GM21381 (cell line): ENCODE measurements at regions not wholly inside any gene's neighbourhood (a gene's known extent, or its start where the extent isn't known, plus 50 kb on each side); places are given as distances from the start of the nearest gene placed in this dataset.
A peak's percentile ranks its signal among the peaks of the same experiment; 100 is the strongest.
"Not testable (repeated sequence)": the region's sequence is repeated elsewhere in the genome, so short reads cannot be mapped to it uniquely, and the experiment has no call there.

Experiments
- ATAC-seq: cut with Tn5 transposase; IDR thresholded peaks from one replicate; pipeline ENCODE4 v1.9.1; 2021; ENCODE audit warnings: mild to moderate bottlenecking, moderate library complexity; ENCODE audit not compliant: unreplicated experiment

DNA sequence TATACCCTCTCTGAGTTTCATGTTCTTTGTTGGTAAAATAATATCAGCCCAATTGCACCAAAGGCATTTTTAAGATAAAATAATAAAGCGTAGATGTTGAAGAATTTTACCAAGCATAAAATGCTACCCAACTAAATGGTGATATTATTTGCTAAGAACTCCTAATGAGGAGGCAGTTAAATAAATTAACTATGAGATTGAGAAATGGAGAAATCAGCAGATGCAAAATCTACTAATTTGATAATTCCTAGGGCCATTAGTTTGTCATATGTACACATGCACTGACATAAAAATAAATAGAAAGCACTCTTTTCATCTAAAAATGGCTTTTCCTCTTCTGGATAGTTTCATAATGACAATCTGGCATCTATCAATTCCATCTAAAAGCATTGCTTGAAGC, 681.5 kb upstream of the FAM98A start:
- no peak for ATAC-seq

DNA sequence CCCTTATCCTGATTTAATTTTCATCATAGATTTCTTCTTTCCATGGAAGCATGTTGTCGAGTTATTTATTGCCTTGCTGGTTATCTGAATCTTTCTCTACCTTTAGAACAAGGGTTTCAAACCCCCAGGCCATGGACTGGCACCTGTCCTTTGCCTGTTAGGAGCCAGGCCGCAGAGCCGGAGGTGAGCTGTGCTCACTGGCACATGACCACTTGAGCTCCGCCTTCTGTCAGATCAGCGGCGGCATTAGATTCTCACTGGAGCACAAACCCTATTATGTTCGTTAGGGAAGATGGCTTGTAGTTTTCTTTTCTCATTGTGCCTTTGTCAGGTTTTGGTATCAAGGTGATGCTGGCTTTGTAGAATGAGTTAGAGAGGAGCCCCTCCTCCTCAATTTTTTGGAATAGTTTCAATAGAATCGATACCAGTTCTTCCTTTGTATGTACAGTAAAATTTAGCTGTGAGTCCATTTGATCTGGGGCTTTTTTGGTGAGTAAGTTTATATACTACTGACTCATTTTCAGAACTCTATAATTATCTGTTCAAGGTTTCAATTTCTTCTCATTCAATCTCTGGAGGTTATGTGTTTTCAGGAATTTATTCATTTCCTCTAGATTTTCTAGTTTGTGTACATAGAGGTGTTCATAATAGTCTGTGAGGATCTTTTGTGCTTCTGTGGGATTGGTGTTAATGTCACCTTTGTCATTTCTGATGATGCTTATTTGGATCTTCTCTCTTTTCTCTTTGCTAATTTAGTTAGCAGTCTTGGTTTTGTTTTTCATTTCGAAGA, 668.0 kb upstream of the FAM98A start:
- peak; percentile 78 for ATAC-seq

DNA sequence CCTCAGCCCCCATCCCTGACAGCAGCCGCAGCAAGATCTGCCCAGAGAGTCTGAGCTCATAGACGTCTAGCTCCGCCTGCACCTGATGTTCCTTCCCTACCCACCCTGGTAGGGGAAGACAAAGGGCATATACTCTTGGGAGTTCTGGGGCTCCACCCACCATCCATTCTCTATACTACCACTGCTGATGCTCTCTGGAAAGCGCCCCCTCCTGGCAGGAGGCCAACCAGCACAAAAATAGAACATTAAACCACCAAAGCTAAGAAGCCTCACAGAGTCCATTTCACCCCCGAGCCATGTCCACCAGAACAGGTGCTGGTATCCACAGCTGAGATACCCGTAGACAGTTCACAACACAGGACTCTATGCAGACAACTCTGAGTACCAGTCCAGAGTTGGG, 662.6 kb upstream of the FAM98A start:
- ATAC-seq, result no peak

DNA sequence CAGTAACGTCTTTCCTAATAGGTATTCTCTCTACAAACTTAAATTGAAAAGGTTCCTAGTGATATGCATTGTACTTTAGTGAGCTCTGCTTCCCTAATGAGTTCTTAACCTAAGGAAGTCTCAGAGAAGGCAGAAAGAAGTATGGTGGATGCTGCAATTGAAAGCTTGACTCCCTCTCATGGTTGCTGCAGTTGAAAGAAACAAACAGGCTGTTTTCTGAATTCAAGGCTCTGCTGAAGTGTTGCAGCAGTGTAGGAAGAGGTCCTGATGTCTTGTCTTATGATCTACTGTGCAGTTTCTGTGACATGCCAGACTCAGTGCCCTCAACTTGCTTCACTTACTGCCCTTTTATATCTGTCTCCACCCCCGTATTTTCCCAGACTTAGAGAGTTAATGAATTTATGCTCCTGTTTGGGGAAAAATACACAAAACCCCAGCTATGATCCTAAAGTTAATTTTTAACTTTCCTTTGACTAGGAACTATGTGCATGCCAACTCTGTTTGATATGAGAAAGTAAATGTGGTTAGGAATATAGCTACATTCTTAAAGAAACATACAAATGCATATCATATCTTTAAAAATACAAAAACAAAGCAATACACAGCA, 655.3 kb upstream of the FAM98A start:
- no peak for ATAC-seq

DNA sequence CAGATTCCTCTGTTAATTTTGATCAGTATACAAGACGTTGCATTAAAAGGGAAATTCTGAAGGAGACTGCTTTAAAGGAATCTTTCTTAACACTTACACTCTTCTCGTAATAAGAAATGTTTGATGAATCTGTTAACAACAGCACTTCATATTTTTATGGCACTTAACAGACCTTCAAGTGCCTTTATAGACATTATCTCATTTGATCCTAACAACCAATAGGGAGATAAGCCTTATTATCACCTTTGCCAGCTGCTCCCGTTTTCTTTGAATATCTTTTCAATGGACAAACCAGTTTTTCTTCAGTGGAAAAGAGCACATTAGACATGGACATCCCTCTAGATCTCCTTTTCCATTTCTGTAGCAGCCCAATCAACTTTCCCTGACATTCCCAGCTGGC, 653.0 kb upstream of the FAM98A start:
- ATAC-seq, result no peak

DNA sequence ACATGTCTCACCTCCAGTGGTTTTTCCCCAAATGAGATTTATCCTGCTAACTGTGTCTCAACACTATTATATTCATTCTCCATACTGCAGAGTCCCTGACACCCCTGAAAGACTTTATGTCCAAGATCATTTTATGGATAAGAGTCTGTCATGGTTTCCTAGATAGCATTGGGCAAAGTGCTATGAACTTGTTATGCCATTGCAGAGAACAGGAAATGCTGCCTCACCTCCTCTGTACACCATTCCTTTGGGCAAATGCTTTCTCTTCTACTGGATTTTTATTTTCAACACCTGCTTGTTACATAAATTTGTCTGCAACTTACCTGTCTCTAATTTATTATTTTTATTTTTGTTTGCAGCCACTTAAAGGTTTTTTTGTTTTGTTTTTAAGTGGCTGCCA, 652.5 kb upstream of the FAM98A start:
- no peak for ATAC-seq

DNA sequence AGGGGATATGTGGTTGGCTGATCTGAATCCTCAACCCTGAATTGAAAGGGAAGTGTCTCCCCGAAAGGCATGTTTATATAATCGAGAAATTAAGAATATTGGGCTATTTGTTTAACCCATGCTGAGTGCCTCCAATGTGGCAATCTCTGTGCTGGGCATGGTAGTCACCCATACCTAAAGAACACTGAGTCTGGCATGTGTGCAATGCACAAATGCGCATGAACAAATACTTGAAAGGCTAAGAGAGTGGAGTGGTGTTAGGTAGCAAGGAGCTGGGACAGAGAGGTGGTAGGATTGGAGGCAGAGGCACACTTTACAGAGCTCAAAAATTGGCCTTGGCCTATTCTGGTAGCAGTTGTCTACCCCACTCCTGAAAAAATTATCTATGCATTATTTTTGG, 645.1 kb upstream of the FAM98A start:
- ATAC-seq, result no peak

DNA sequence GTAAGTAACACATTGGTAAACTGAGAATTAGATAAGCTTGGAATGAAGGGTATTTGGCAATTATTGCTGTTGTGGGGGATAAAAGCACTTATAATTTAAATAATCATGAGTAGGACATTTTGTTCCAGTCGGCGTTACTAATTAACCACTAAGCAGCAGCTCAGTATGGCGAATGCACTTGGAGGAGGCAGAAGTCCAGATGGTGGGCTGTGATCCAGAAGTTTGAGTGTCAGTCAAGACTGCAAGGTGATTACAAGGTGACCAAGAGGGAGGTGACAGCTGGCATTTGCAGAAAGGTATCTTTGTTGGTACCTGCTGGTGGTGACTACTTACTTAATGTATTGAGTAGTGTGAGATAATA, 643.6 kb upstream of the FAM98A start:
- ATAC-seq, result no peak

DNA sequence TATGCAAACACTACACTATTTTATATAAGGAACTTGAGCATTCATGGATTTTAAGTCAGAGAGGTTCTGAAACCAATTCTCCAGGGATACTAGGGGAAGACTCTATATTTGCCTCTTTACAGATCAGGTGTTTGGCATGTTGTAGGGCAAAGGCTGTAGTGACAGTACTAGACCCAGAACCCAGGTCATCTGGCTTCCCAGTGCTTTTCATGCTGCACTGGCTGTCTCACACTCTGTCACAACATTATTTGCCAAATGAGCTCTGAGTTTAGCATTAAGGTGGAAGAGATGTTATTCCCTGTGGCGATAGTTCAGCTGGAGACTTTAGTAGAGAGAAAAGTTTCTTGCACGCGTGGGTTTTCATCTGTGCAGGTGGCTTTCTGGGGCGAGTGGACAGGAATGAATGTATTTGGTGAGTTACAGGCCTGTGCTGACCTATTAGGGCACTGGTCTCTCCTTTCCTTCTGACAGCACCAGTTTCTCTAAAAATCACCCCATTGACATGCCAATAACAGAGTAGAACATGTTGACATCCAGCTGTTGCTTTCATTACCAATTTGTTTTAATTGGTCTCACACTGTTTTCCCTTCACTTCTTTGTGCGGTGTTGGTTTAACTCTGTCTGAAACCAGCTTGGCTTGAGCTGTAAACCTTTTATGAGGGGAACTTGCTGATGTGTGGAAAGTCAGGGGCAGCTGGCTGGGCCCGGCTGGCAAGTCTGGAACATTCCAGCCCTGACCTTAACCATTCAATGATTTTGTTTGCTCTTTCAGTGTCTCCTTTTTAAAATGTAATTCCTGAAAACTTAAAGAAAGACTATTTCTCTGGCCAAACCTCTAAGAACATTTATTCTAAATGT, 643.0 kb upstream of the FAM98A start:
- ATAC-seq, result no peak

DNA sequence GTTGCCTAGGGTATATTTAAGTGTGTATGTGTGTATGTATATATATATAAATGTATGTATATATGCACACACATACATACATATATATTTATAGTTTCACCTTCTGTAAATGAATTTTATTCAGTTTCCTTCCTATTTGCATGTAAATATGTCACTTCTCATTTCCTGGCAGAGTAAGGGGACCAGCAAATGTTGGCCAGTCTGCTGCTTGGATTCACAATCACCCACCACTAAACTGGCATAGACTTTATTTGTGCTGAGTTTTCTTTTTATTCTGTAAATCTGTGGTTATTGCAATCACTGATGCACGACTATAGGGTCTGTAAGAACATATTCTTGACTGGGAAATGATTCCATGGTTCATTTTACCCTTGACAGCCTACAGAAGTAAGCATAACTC, 640.4 kb upstream of the FAM98A start:
- ATAC-seq, result no peak

DNA sequence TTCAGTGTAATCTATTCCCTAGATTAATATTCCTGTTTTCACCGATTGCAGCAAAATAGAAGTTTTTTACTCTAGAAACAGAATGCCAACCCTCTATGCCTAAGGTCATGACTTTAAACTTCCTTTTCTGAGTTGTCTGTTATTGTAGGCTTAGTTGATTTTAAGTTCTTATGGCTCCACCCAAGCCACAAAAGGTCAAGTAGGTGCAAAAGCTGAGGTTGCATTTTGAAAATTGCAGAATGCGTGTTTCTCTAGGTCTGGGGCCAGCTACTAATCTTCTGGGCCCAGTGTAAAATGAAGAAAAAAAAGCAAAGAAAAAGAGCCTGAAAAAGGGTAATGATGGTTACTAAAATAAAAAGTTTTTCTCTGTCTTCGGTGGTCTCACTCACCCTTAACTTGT, 635.7 kb upstream of the FAM98A start:
- ATAC-seq, result no peak

DNA sequence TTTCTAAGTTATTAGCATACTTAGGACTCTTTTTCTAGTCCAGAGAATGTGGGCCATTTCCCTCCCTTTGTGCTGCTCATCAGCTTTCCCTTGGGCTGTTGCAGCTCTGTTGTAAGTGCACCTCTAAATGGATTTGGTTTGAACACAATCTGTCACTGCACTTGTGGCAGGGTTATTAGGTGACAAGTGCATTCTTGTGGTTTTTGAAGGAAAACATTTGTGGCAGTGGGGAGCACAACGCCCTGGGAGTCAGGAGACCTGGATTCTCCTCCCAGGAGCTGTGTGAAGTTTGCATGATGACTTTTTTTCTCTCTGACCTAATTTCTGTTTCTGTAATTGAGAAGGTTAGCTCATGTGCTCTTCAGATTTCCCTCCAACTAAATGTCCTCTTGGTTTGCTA, 630.9 kb upstream of the FAM98A start:
- ATAC-seq, result no peak

DNA sequence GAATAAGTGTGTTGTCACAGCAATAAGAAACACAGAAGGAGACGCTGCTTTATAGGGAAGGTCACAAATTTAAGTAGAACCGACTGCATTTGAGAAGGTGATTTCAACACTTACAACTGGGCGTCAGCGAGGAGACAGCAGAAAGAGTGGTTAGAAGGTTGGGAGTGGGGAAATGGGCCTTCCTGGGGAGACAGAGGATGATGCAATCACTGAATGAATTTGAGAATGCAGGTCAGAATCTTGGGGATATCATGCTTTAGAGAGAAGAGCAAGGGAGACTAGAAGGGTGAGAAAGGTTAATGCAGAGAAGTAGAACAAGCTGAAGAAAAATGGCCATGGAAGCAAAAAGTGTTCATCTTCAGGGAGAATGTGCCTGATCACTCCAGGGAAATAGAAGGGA, 616.1 kb upstream of the FAM98A start:
- ATAC-seq, result no peak

DNA sequence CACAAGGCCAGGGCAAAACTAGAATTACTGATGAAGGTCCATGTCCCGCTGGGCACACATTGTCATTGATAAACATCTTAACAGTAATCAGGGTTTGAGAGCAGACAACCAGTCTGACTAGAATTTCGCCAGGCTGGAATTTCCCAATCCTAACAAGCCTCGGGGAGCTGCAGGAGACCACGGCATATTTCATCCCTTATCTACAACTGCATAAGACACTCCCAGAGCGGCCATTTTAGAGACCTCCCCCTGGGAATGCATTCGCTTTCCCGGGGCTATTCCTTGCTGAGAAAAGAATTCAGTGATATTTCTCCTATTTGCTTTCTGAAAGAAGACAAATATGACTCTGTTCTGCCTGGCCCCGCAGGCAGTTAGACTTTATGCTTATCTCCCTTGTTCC, 611.3 kb upstream of the FAM98A start:
- not testable (repeated sequence) for ATAC-seq

DNA sequence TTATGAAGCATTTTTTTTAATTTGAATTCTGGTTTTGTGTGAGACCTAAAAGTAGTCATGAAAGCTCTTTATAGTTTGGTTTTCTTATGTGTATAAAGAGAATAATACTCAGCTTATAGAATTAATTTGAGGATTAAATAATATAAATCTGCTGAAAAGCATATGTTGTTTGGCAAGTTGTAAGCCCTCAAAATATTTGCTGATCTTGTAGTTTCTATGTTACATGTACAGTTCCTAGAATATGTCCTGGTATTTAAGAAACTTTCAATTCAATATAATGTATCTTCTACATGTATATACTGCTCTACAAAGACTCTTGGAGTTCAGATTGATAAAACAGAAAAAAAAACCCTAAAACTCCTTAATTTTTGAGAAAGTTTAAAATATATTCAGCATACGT, 605.5 kb upstream of the FAM98A start:
- ATAC-seq, result no peak

DNA sequence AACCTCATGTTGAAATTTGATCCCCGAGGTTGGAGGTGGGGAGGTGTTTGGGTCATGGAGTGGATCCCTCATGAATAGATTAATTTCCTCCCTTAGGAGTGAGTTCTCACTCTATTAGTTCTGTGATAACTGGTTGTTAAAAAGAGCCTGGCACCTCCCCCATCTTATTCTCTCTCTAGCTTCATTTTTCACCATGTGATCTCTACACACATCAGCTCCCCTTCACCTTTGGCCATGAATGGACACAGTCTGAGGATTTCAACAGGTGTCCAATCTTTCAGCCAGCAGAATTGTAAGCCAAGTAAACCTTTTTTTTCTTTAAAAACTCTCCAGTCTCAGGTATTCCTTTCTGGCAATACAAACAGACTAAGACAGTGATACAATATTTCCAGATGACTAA, 602.0 kb upstream of the FAM98A start:
- ATAC-seq, result no peak

DNA sequence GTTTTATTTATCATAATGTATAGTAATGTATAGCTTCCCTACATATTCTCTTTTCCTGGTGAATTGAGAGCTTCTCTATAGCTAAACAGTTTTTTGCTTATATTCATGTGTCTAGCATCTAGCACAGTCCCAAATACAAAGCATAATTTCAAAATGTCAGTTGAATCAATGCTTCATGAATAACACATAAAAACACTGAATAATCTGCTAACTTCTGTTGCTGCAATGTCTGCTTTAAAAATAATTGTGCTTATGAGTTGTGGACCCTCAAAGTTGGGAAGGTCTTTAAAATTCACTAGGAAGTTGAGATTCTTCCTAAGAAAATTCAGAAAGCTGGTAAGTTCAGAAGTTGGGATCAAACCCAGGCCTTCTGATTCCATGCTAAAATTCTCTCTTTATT, 600.9 kb upstream of the FAM98A start:
- ATAC-seq, result no peak

DNA sequence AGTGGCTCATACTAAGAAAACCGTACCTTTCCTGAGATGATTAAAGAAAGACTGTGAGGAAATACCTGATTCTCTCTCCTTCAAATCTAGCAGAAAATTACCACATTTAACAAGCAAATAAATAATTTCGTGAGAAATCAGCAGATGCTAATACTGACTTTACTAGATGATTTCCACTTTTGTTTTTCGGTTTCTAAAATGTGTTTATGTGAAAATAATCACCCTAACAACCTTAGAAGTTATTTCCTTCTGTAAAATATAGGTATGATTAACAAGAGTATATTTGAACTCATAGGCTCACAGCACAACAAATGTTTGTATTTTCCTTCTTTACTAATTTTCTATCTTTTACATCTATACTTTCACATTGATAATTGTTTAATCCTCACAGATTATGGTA, 594.1 kb upstream of the FAM98A start:
- no peak for ATAC-seq

DNA sequence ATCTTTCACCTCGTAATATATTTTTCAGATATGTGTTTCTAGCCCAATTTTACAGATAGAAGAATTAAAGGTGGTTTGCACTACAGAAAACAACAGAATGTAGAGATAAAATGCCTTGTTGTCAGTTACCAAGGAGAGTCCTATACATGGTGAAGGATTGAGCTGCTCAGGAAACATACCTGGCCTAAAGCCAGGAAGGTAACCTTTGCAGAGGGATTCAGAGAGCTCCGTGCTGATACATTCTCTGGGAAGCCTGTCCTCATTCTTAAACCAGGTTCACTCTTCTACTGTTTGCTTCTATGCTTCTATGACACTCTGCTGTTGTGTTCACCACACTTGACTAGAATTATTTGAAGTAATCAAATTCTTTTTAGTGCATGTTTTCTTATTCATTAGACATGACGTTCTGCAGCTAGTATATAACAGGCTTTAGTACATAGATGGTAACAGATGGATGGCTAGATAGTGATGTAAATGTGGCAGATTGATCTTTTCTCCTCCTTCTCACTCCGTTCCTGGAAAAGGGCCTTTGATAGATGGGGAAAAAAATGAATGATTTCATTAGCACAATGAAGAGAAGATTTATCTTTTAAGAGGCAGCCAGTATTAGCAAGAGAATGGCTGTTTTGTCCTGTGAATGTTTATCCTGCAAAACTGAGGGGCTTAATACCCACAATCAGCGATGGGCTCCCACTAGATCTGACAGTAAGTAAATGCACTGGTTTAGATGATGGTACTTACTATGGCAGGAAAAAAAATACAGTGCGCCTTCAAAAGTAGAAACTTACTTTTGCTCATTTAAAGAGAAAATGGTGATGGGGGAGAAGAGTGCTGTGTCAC, 589.6 kb upstream of the FAM98A start:
- no peak for ATAC-seq

DNA sequence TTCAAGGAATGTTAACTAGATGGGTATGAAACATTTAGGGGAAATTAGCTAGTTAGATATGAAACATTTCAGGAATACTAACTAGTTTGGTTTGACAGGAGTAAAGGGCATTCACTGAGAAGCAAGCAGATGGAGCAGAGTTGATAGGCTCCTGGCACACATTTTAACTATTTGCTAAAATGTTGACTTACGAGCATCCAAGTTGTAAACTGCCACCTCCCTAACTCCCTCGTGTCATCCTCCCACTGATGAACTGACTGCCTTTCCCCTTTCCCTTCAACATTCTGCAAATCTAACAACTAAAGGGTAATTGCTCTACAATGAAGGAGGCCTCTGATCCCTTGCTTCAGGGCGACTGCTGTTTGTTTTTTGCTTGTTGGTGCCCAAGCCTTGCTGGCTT, 580.4 kb upstream of the FAM98A start:
- ATAC-seq, result no peak

DNA sequence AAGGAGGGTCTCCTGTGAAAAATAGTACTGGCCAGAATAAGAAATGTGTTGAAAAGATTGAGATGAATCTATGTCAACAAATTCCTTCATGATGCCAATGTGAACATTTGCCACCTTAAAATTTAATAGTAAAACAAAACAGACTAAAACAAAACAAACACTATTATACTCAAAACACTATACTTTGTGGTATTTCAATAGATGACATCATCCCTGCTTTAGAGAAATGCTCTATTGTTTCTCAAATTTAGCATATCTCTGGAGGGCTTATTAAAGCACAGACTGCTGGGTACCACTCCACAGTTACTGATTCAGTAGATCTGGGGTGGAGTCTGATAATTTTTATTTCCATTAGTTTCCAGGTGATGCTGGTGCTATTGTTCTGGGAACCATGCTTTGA, 579.4 kb upstream of the FAM98A start:
- no peak for ATAC-seq
